H9 (cell line): ENCODE measurements at regions not wholly inside any gene's neighbourhood (a gene's known extent, or its start where the extent isn't known, plus 50 kb on each side); places are given as distances from the start of the nearest gene placed in this dataset.
A peak's percentile ranks its signal among the peaks of the same experiment; 100 is the strongest.
"Not testable (repeated sequence)": the region's sequence is repeated elsewhere in the genome, so short reads cannot be mapped to it uniquely, and the experiment has no call there.

Experiments used
- DNase-seq: peaks from one replicate; pipeline ENCODE4 v3.0.0-alpha.2; 2017
- H2AFZ ChIP-seq: one replicate; pipeline ENCODE4 v1.6.1; 2013; ENCODE audit warnings: mild to moderate bottlenecking, low read length, control low read depth, moderate library complexity
- H2AK5ac ChIP-seq: 2 replicates; pipeline ENCODE4 v1.6.1; 2013; ENCODE audit warnings: low read length, control low read depth, mixed read lengths; ENCODE audit not compliant: insufficient read length
- H2BK120ac ChIP-seq: one replicate; pipeline ENCODE4 v1.6.1; 2013; ENCODE audit warnings: low read depth, mild to moderate bottlenecking, low read length, control low read depth, inconsistent platforms; ENCODE audit not compliant: poor library complexity, severe bottlenecking
- H2BK12ac ChIP-seq: 2 replicates; pipeline ENCODE4 v1.6.1; 2013; ENCODE audit warnings: low read length, control low read depth, mixed read lengths, low read depth; ENCODE audit not compliant: insufficient read length
- H2BK15ac ChIP-seq: 2 replicates; pipeline ENCODE4 v1.6.1; 2013; ENCODE audit warnings: low read depth, low read length, control low read depth
- H2BK20ac ChIP-seq: one replicate; pipeline ENCODE4 v1.6.1; 2013; ENCODE audit warnings: low read depth, mild to moderate bottlenecking, low read length, control low read depth, inconsistent platforms; ENCODE audit not compliant: poor library complexity, severe bottlenecking
- H2BK5ac ChIP-seq: 2 replicates; pipeline ENCODE4 v1.6.1; 2013; ENCODE audit warnings: low read length, control low read depth, mixed read lengths; ENCODE audit not compliant: insufficient read length
- H3K14ac ChIP-seq: 2 replicates; pipeline ENCODE4 v1.6.1; 2013; ENCODE audit warnings: low read length, control low read depth; ENCODE audit not compliant: insufficient read depth
- H3K18ac ChIP-seq: 2 replicates; pipeline ENCODE4 v1.6.1; 2013; ENCODE audit warnings: low read depth, mild to moderate bottlenecking, mixed read lengths, low read length, control low read depth; ENCODE audit not compliant: insufficient read length
- H3K23ac ChIP-seq: 2 replicates; pipeline ENCODE4 v1.6.1; 2013; ENCODE audit warnings: low read length, control low read depth, mixed read lengths, low read depth; ENCODE audit not compliant: insufficient read length
- H3K23me2 ChIP-seq: 2 replicates; pipeline ENCODE4 v1.6.1; 2013; ENCODE audit warnings: low read depth, mild to moderate bottlenecking, mixed read lengths, low read length, control low read depth; ENCODE audit not compliant: insufficient read length, poor library complexity, severe bottlenecking
- H3K27ac ChIP-seq: 2 replicates; pipeline ENCODE4 v1.5.1; 2013; ENCODE audit warnings: low read length, control low read depth, mixed read lengths, low read depth; ENCODE audit not compliant: insufficient read length
- H3K27me3 ChIP-seq: 2 replicates; pipeline ENCODE4 v1.6.1; 2013; ENCODE audit warnings: low read length, control low read depth, inconsistent platforms; ENCODE audit not compliant: insufficient read depth
- H3K4ac ChIP-seq: 2 replicates; pipeline ENCODE4 v1.6.1; 2013; ENCODE audit warnings: low read depth, mild to moderate bottlenecking, control low read depth, inconsistent platforms, low read length, moderate library complexity
- H3K4me1 ChIP-seq: 2 replicates; pipeline ENCODE4 v1.6.1; 2013; ENCODE audit warnings: low read length, control low read depth, inconsistent platforms; ENCODE audit not compliant: insufficient read depth
- H3K4me2 ChIP-seq: 2 replicates; pipeline ENCODE4 v1.6.1; 2013; ENCODE audit warnings: low read length, control low read depth, mixed read lengths; ENCODE audit not compliant: insufficient read length, insufficient read depth
- H3K56ac ChIP-seq: 2 replicates; pipeline ENCODE4 v1.6.1; 2013; ENCODE audit warnings: low read depth, mild to moderate bottlenecking, mixed read lengths, low read length, control low read depth; ENCODE audit not compliant: insufficient read length
- H3K79me1 ChIP-seq: 2 replicates; pipeline ENCODE4 v1.6.1; 2013; ENCODE audit warnings: low read depth, mild to moderate bottlenecking, moderate library complexity, low read length, control low read depth, inconsistent platforms; ENCODE audit not compliant: insufficient read depth, poor library complexity, severe bottlenecking
- H3K79me2 ChIP-seq: 2 replicates; pipeline ENCODE4 v1.6.1; 2013; ENCODE audit warnings: low read length, control low read depth, inconsistent platforms; ENCODE audit not compliant: insufficient read depth
- H3K9ac ChIP-seq: 2 replicates; pipeline ENCODE4 v1.6.1; 2013; ENCODE audit warnings: low read length, control low read depth, mixed read lengths; ENCODE audit not compliant: insufficient read length; ENCODE audit errors: extremely low read depth
- H3K9me3 ChIP-seq: one replicate; pipeline ENCODE4 v1.6.1; 2013; ENCODE audit warnings: low read depth, low read length, inconsistent platforms; ENCODE audit not compliant: control insufficient read depth
- H3T11ph ChIP-seq: one replicate; pipeline ENCODE4 v1.6.1; 2013; ENCODE audit warnings: mild to moderate bottlenecking, low read length, control low read depth, inconsistent platforms
- H4K20me1 ChIP-seq: one replicate; pipeline ENCODE4 v1.6.1; 2013; ENCODE audit not compliant: control insufficient read depth, insufficient read length, insufficient read depth
- H4K5ac ChIP-seq: 2 replicates; pipeline ENCODE4 v1.6.1; 2013; ENCODE audit warnings: low read depth, mild to moderate bottlenecking, mixed read lengths, low read length, control low read depth; ENCODE audit not compliant: insufficient read length
- H4K8ac ChIP-seq: replicated peaks from 2 replicates; pipeline ENCODE4 v1.6.1; 2013; ENCODE audit warnings: low read length, control low read depth, mixed read lengths, low read depth; ENCODE audit not compliant: insufficient read length
- H4K91ac ChIP-seq: 2 replicates; pipeline ENCODE4 v1.6.1; 2013; ENCODE audit warnings: low read depth, mild to moderate bottlenecking, moderate library complexity, mixed read lengths, low read length, control low read depth; ENCODE audit not compliant: insufficient read length
- H3K27ac Mint-ChIP-seq, 3 experiments: 2 replicates in 2 of 3; 3 replicates in 1 of 3; pipeline ENCODE4 v1.8.0; 2020 to 2021; ENCODE audit warnings: mixed read lengths in 3 of 3, mild to moderate bottlenecking in 1 of 3, moderate library complexity in 1 of 3
- H3K27me3 Mint-ChIP-seq: 2 replicates; pipeline ENCODE4 v1.8.0; 2021; ENCODE audit warnings: low read depth, mild to moderate bottlenecking, moderate library complexity, mixed read lengths
- H3K36me3 Mint-ChIP-seq, 3 experiments: 2 replicates in 2 of 3; 3 replicates in 1 of 3; pipeline ENCODE4 v1.8.0; 2020 to 2021; ENCODE audit warnings: low read depth in 3 of 3, mixed read lengths in 3 of 3; ENCODE audit not compliant: insufficient read depth in 1 of 3
- H3K4me1 Mint-ChIP-seq, 2 experiments: 2 replicates each; pipeline ENCODE4 v1.8.0; 2020; ENCODE audit warnings: mixed read lengths in 2 of 2
- H3K4me3 Mint-ChIP-seq, 2 experiments: 2 replicates in 1 of 2; 3 replicates in 1 of 2; pipeline ENCODE4 v1.8.0; 2020 to 2021; ENCODE audit warnings: mild to moderate bottlenecking in 2 of 2, mixed read lengths in 2 of 2, moderate library complexity in 1 of 2
- H3K9me3 Mint-ChIP-seq, 2 experiments: 2 replicates in 1 of 2; 3 replicates in 1 of 2; pipeline ENCODE4 v1.8.0; 2020; ENCODE audit warnings: mild to moderate bottlenecking in 2 of 2, mixed read lengths in 2 of 2, moderate library complexity in 1 of 2
- WGBS: extraction: QIAGEN DNeasy Blood & Tissue Kit; methylation state at CpG from one replicate; pipeline ENCODE4 v1.1.7; 2013; ENCODE audit warnings: missing lambda C conversion rate, low lambda C conversion rate, mixed read lengths; ENCODE audit not compliant: insufficient read length; ENCODE audit errors: extremely low coverage; 5-methylcytosine and 5-hydroxymethylcytosine counted together
- TF ChIP-seq, protein P1 (sequence below): fragments of 200-600 bp; sonication (generic); conservative IDR thresholded peaks from 3 replicates; pipeline ENCODE4 v1.8.0; 2021; ENCODE audit warnings: antibody characterized with exemption, mild to moderate bottlenecking

- Mint-ChIP-seq H3K4me3 (no peak overlapping the region), H3K27ac (peak overlapping the region in 1 of 3 experiments; percentile 4; a peak in 2 of 7 replicates), H3K27me3 (peaks cover 23% of the 10 kb centered on the region), H3K4me1 (peaks cover 30 to 40% of the 10 kb centered on the region in 2 experiments), H3K9me3 (no peaks in the 10 kb centered on the region), H3K36me3 (no peaks in the 10 kb centered on the region)
- Histone ChIP-seq H2AK5ac (no peak overlapping the region), H4K5ac (no peak overlapping the region), H3K18ac (no peak overlapping the region), H2BK120ac (no peak overlapping the region), H3K9ac (no peak overlapping the region), H3K4me1 (no peaks in the 10 kb centered on the region; the same call in 1 of the 2 replicates), H2BK20ac (no peak overlapping the region), H3T11ph (no peak overlapping the region), H3K27ac (no peak overlapping the region), H4K8ac (no peak overlapping the region), H3K56ac (no peak overlapping the region), H3K4ac (no peak overlapping the region), H2BK15ac (no peak overlapping the region), H3K27me3 (no peaks in the 10 kb centered on the region), H2BK12ac (no peak overlapping the region), H3K14ac (no peak overlapping the region), H3K9me3 (no peaks in the 10 kb centered on the region), H3K4me2 (no peak overlapping the region), H2AFZ (no peak overlapping the region), H3K23me2 (no peaks in the 10 kb centered on the region), H3K79me1 (no peaks in the 10 kb centered on the region), H2BK5ac (no peak overlapping the region), H3K23ac (no peak overlapping the region), H4K91ac (no peak overlapping the region), H4K20me1 (no peaks in the 10 kb centered on the region), H3K79me2 (no peaks in the 10 kb centered on the region)
- no CpG with 5 or more reads among the region's 33 CpGs for WGBS
- TF ChIP-seq, protein P1, sequence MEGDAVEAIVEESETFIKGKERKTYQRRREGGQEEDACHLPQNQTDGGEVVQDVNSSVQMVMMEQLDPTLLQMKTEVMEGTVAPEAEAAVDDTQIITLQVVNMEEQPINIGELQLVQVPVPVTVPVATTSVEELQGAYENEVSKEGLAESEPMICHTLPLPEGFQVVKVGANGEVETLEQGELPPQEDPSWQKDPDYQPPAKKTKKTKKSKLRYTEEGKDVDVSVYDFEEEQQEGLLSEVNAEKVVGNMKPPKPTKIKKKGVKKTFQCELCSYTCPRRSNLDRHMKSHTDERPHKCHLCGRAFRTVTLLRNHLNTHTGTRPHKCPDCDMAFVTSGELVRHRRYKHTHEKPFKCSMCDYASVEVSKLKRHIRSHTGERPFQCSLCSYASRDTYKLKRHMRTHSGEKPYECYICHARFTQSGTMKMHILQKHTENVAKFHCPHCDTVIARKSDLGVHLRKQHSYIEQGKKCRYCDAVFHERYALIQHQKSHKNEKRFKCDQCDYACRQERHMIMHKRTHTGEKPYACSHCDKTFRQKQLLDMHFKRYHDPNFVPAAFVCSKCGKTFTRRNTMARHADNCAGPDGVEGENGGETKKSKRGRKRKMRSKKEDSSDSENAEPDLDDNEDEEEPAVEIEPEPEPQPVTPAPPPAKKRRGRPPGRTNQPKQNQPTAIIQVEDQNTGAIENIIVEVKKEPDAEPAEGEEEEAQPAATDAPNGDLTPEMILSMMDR: no peak
- DNase-seq: no peak
Measured at GRCh38 chr22:45091254-45091854, 72.4 kb upstream of the NUP50 start.

- not testable (repeated sequence) for H2AFZ ChIP-seq
- WGBS: no CpG with 5 or more reads among the region's 20 CpGs
Measured at GRCh38 chr22:45091875-45092274, 71.8 kb upstream of the NUP50 start.

More at GRCh38 chr22:45091875-45092274, 71.8 kb upstream of the NUP50 start:
- not testable (repeated sequence) for H3K27ac ChIP-seq, H2BK12ac ChIP-seq, H3K23me2 ChIP-seq, H3K9me3 ChIP-seq, H3K4me2 ChIP-seq, H2BK20ac ChIP-seq, H3K14ac ChIP-seq, H3K4me1 ChIP-seq, H3K23ac ChIP-seq, DNase-seq, H4K91ac ChIP-seq, H3K27me3 ChIP-seq, H3K79me2 ChIP-seq, H3K4me3 Mint-ChIP-seq, H3K79me1 ChIP-seq, H2BK15ac ChIP-seq, H3K9ac ChIP-seq, H4K5ac ChIP-seq, H4K20me1 ChIP-seq, H3K56ac ChIP-seq, H2BK120ac ChIP-seq, H2BK5ac ChIP-seq, H2AK5ac ChIP-seq, H3K4ac ChIP-seq, H3K18ac ChIP-seq, H3T11ph ChIP-seq, H4K8ac ChIP-seq, H3K36me3 Mint-ChIP-seq, H3K9me3 Mint-ChIP-seq
- Mint-ChIP-seq H3K27me3 (peaks cover 23% of the 10 kb centered on the region), H3K4me1 (peaks cover 32 to 41% of the 10 kb centered on the region in 2 experiments), H3K27ac (peak overlapping the region in 1 of 3 experiments; percentile 4; a peak in 2 of 7 replicates)
